ENCODE measurements at regions not wholly inside any gene's neighbourhood (a gene's known extent, or its start where the extent isn't known, plus 50 kb on each side); places are given as distances from the start of the nearest gene placed in this dataset.

DNA sequence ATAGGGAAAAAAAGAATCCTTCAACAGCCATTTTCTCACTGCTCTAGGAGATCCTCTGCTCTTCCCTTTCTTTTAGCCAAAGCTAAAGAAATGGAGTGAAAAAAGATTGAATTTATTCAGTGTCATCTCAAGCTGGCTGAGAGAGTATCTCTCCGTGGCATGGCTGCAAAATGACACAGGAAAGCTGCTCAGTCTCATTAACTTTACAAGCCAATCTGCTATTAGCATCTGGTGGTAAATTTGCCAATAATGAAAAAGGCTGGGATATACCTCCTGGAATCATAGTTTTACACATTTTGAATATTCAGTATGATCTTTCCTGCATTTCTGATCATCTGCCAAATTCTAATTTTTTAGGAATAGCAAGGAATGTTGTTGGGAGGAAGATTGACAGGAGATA lies 176.8 kb upstream of the CHRM3 start:
- no peak for DNase-seq

- DNase-seq: no peak
These were observed 182.0 kb upstream of the CHRM3 start for GRCh38 chr1:239204401-239204800.

DNA sequence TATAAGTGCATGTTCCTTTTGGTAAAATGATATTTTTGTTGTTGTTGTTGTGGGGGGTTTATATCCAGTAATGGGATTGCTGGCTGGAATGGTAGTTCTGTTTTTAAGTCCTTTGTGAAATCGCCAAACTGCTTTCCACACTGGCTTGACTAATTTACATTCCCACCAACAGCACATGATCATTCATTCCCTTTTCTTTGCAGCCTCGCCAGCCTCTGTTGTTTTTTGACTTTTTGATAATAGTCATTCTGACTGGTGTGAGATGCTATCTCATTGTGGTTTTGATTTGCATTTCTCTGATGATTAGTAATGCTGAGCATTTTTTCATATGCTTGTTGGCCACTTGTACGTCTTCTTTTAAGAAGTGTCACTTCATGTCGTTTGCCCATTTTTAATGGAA lies 188.5 kb upstream of the CHRM3 start:
- DNase-seq: no peak

DNA sequence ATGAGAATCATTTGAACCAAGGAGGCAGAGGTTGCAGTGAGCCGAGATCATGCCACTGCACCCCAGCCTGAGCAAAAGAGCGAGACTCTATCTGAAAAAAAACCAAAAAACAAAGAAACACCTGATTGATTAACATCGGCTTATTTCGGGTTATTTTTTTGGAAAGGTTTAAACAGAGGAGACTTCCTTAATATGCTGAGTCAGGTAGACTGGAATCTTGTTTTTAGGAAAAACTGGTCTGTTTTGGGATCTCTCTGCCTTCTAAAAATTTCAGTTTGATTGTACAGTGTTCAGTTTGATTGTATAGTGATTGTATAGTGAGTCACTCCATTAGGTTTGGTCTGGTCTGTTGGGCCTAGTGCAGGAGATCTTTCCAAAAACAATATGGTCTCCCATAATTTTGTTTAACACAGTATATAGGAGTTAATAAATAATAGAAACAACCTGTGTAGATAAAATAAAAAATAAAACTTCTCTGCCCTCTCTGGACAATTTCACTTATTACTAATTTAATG lies 196.3 kb upstream of the CHRM3 start:
- no peak for DNase-seq

DNA sequence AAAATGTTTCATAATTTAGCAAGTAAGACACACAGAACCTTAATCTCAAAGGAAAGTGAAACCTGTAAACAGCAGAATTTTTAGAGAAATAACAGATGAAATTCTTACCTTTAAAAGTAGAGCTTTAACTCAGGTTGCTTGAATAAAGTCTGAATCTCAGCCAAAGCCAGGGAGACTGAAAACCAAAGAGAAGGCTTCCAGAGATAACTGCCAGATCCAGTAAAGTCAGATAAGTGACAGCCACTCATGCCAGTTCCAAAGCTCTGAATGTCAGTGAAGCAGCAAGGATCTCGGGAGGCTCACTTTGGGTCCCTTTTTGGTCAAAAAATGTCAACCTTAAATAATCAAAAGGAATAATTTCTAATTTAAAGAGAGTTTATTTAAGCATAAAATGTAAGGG lies 199.9 kb upstream of the CHRM3 start:
- DNase-seq: no peak

DNA sequence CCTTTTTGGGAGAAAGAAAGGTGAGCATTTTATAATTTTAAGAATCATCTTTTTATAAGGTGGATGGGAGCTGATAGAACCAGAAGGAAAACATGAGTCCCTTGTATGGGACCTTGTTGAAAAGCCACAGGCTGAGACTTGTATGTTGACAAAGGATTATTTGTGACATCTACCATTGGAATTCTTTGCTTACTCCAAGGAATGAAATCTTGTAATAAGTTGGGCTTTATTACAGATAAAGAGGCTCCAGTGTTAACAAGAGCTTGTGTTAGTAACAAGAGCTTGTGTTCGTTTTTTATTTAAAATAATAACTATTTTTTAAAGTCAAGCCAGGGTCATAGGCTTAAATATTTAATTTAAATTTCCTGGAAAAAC lies 201.1 kb upstream of the CHRM3 start:
- no peak for DNase-seq

- no peak for DNase-seq
These were observed 201.7 kb upstream of the CHRM3 start for GRCh38 chr1:239184561-239185244.

GRCh38 chr1:239178961-239179360 lies 207.4 kb upstream of the CHRM3 start:
- DNase-seq: no peak

GRCh38 chr1:239174880-239175279 lies 211.5 kb upstream of the CHRM3 start:
- no peak for DNase-seq

DNA sequence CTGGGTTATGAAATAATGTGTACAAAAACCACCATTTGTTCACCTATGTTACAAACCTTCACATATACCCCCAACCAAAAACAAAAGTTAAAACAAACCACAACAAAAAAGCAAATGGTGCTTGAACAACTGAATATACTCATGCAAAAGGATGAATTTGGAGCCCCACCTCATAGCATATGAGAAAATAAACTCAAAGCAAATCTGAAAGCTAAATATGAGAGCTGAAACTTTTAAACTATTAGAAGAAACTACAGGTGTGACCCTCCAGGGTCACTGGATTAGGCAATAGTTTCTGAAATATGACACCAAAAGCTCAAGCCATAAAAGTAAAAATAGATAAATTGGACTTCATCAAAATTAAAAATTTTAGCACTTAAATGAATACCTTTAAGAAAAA lies 215.5 kb upstream of the CHRM3 start:
- no peak for DNase-seq

GRCh38 chr1:239169276-239169675 lies 217.1 kb upstream of the CHRM3 start:
- DNase-seq: no peak

GRCh38 chr1:239164451-239165180 lies 221.8 kb upstream of the CHRM3 start:
- no peak for DNase-seq

- DNase-seq: no peak
These were observed 230.8 kb upstream of the CHRM3 start for GRCh38 chr1:239155466-239156091.

DNA sequence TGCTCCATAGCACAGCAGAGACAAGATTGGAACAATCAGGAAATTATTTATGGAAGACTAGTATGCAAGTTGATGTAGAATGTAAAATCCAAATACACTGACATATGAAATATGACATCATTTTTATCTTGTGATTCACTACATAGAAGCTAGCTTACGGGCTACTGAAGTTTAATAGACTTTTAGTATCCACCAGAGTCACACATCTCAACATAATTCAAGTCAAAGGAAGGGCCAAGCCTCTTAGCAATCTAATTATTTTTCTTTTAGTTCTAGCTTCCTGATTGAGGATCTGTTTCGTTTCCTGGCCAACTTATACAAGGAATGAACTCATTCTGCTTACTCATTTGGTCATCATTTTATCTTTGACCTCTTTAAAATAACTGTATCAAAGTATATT lies 234.4 kb upstream of the CHRM3 start:
- DNase-seq: no peak

DNA sequence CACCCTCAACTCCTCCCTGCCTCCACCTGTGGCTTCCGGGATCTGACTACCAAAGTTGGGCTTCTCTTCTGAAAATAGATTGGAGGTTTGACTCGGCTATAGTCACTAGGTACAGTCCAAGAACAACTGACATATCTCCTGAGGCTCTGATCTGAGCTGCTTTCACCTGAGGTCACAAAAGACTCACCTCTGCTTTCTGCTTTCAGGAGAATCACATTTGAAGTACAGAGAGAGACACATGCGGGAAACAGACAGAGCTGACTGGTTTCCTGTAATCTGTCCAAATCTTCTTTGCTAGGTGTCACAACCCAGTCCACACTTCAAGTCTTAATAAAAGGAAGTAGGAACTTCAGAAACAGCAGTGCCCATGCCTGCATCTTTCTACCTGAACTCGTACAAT lies 245.4 kb upstream of the CHRM3 start:
- no peak for DNase-seq

DNA sequence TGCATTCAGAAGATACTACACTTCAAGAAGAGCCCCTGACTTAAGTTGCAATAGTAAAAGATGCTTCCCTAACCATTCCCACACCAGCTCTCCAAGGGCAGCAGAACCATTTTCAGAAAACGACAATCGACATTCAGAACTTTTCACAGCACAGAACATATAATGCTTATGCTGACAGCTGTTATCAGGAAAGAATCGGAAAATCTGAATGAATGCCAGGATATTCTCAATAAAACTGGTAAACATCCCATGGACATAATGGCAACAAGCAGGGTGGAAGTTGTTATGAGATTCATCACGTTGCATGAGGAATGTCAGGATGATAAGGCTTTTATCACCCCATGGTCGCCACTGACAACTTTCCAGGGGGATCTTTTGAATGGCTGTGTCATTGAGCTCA lies 246.6 kb upstream of the CHRM3 start:
- DNase-seq: no peak

DNA sequence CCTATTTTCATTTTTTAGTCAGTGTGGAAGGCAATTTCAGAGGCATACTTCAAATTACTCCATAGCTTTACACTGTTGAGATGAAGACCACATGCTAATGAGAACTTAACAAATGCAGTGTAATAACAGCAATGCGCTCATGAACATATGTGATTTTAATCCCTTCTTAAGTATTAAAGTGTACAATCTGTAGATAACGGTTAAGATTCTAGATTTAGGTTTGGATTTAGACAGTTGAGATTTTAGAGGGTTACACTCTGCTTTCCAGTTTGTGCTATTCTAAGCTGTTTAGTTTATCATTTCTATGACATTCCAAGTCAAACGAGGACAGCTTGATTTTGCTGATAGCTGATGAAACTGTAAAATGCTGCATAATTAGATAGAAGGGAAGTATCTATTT lies 257.8 kb upstream of the CHRM3 start:
- DNase-seq: no peak

GRCh38 chr1:239126884-239127283 lies 259.5 kb upstream of the CHRM3 start:
- no peak for DNase-seq

GRCh38 chr1:239125893-239126292 lies 260.5 kb upstream of the CHRM3 start:
- no peak for DNase-seq

DNA sequence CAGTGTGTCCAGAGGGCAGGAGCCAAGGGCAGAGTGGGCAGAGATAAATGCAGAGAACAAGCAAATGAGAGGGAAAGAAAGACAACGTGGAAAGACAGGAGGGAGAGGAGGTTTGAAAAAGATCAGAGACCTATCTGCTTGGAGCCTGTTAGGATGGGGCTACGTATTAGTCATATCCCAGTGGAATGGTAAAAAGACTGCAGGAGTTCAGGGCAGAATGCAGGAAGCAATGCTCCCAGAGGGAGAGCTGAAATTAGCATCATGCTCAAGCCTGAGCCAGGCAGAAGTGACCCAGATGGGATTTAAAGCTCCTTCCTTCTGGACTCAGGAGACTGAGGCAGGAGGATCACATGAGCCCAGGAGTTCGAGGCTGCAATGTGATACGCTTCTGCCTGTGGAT lies 261.3 kb upstream of the CHRM3 start:
- no peak for DNase-seq

GRCh38 chr1:239123260-239123659 lies 263.1 kb upstream of the CHRM3 start:
- no peak for DNase-seq

DNA sequence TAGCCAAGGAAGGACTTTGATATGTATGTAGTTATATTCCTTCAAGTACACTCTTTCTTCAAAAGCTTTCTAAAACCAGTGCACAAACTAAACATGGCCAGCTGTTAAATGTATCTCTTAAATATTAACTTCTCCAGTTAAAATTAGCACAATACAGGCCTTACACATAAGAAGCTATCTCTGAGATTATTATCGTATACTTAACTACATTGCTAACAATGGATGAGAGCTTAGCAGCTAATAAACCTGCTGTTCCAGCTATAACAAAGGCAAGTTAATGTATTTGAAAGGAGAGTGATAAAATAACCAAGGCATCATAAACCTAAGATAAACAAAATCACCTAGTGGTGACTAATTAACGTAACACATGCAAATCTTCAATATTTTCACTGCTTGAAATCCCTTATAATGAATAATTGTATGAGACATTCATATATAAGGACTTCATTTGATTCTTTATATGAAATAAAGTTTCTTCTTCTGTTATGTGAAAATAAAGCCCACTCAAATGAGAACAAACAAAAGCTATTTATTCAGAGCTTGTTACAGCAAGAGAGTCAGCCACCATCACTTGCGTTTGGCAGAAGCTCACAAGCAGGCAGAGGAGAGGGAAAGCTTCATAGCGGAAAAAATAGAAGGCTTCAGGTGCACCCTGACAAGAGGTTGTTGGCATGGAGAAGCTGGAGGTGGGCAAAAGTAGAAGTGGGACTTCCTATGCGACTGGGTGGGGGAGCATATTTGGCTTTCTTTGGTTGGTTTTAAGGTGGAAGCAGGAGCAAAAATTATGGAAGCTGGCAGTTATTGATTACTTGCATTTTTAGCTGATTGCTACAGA lies 274.1 kb upstream of the CHRM3 start:
- no peak for DNase-seq

DNA sequence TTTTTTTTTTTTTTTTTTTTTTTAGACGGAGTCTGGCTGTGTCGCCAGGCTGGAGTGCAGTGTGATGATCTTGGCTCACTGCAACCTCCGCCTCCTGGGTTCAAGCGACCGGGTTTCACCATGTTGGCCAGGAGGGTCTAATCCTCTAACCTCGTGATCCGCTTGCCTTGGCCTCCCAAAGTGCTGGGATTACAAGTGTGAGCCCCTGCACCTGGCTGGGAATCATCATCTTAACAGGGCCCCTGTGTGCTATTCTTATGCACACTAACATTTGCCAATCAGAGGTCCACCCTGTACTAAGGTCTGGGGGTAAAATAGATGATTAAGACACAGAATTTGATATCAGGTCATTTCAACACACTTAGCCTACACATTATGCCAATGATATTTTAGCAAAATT lies 278.7 kb upstream of the CHRM3 start:
- DNase-seq: no peak
